ENCODE measurements at regions not wholly inside any gene's neighbourhood (a gene's known extent, or its start where the extent isn't known, plus 50 kb on each side); places are given as distances from the start of the nearest gene placed in this dataset.

- TF ChIP-seq ARID4A (CRISPR knock-in tag; IDR thresholded peaks at IDR 0.05; ENCODE audit: borderline replicate concordance): no peak
- no peak for TF ChIP-seq ZNF17 (CRISPR knock-in tag; IDR thresholded peaks at IDR 0.05)
Observed at GRCh38 chr3:98679986-98680385, 83.2 kb upstream of the ST3GAL6 start (continued).

GRCh38 chr3:98680723-98681122 lies 82.4 kb upstream of the ST3GAL6 start:
- in situ Hi-C loops (cut with HindIII; ENCODE audit: extremely low pct_ligation_motif_present, low pct_unique_long_range_greater_than_20kb) (no loop called here), intact Hi-C loops (cut with micrococcal nuclease; ENCODE audit: unreplicated experiment) (loop anchor here (5.0 kb wide), 2 partner anchors 117 to 132 kb away; no protein-coding TSS in a partner anchor)
- H3K4me1 ChIP-seq (ENCODE audit: insufficient read depth, low read length): peaks cover 14% of the 10 kb centered on the region
- DNase-seq (ENCODE audit: low spot score) (no peak), ATAC-seq (no peak), FAIRE-seq (no peak)
- H3K27ac ChIP-seq (ENCODE audit: extremely low read length, insufficient read depth, low read length): no peak overlapping the region
- ChIA-PET POLR2A (no interaction called here), CTCF (ENCODE audit: low intra/inter-chr PET ratio, low total read pairs) (no interaction called here)
- no TSS peak for BruUV-seq (replicated peaks)
- no peaks in the 10 kb centered on the region for H3K79me2 ChIP-seq (ENCODE audit: insufficient read depth, low read length)
- no peaks in the 10 kb centered on the region for H3K9me3 ChIP-seq (ENCODE audit: low read length)
- H2AFZ ChIP-seq (ENCODE audit: low read length): no peak overlapping the region
- no peaks in the 10 kb centered on the region for H3K36me3 ChIP-seq (replicated peaks in 1 of 2; ENCODE audit: control insufficient read depth in 1 of 2, insufficient read depth in 2 of 2, low read length in 2 of 2)
- 91% methylated on average over 5 of the region's 5 CpGs for WGBS (ENCODE audit: low lambda C conversion rate)
- no peak overlapping the region for H3K9ac ChIP-seq (ENCODE audit: insufficient read depth, low read depth, low read length)
- H3K27me3 ChIP-seq (ENCODE audit: control insufficient read depth in 1 of 2, insufficient read depth in 2 of 2, low read length in 2 of 2): no peaks in the 10 kb centered on the region
- no peak overlapping the region for H3K4me3 ChIP-seq (replicated peaks in 1 of 3; ENCODE audit: insufficient read depth in 1 of 3, low read depth in 2 of 3, low read length in 3 of 3)
- H3K4me2 ChIP-seq (ENCODE audit: low read depth, low read length): no peak overlapping the region
- H4K20me1 ChIP-seq (ENCODE audit: insufficient read depth, low read length): no peaks in the 10 kb centered on the region
- TF ChIP-seq CCDC6 (CRISPR knock-in tag; IDR thresholded peaks at IDR 0.05) (no peak), ZNF30 (CRISPR knock-in tag; IDR thresholded peaks at IDR 0.05) (no peak), ZBTB4 (CRISPR knock-in tag; IDR thresholded peaks at IDR 0.05; ENCODE audit: borderline replicate concordance) (no peak), ZKSCAN8 (CRISPR knock-in tag; IDR thresholded peaks at IDR 0.05; ENCODE audit: borderline replicate concordance) (no peak), ZBTB42 (CRISPR knock-in tag; IDR thresholded peaks at IDR 0.05) (no peak), ELF1 (CRISPR knock-in tag; IDR thresholded peaks at IDR 0.05) (no peak), NPAS2 (CRISPR knock-in tag; IDR thresholded peaks at IDR 0.05; ENCODE audit: borderline replicate concordance) (no peak), E2F2 (CRISPR knock-in tag; IDR thresholded peaks at IDR 0.05; ENCODE audit: borderline replicate concordance) (no peak), JDP2 (CRISPR knock-in tag; IDR thresholded peaks at IDR 0.05; ENCODE audit: borderline replicate concordance) (no peak), ZMYM4 (CRISPR knock-in tag; IDR thresholded peaks at IDR 0.05) (no peak), ZNF234 (CRISPR knock-in tag; conservative IDR thresholded peaks at IDR 0.05) (no peak), SP140L (CRISPR knock-in tag; IDR thresholded peaks at IDR 0.05; ENCODE audit: borderline replicate concordance) (no peak)

Data from HepG2 (cell line).